NCI-H345 treated with DMSO at 0.1 percent for 48 hours (cell line): ENCODE measurements at regions not wholly inside any gene's neighbourhood (a gene's known extent, or its start where the extent isn't known, plus 50 kb on each side); places are given as distances from the start of the nearest gene placed in this dataset.
"Not testable (repeated sequence)": the region's sequence is repeated elsewhere in the genome, so short reads cannot be mapped to it uniquely, and the experiment has no call there.

Experiments used
- DNase-seq: peaks from one replicate; lab custom pipeline; 2025; ENCODE audit not compliant: unreplicated experiment; lab: John Stamatoyannopoulos, UW

DNA sequence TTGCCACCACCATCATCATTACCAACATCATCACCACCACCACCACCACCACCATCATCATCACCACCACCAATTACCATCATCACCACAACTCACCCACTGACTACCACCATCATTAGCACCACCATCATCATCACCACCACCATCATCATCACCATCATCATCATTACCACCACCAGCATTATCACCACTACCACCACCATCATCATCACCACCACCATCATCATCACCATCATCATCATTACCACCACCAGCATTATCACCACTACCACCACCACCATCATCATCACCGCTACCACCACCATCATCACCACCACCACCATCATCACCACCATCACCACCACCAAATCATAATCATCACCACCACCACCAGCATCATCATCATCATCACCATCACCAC lies 338.7 kb downstream of the VRK1 start:
- not testable (repeated sequence) for DNase-seq

DNA sequence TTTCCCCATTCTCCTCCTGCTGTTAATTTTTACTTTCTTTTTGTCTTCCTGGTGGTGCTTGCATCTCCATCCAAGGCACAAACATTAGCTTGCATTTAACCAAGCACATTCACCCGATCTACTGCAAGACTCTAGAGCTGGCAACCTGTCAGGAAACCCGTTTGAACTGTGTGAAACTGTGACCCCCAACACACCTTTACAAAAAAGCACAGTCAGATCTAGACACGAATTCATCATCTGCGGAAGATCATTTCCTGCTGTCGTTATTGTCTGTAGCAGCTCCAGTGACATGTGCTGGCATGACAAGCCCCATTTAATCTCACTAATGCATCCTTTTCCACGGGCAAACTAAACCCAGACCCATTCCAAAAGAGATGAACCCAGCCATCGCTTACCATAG lies 340.5 kb downstream of the VRK1 start:
- DNase-seq = no peak

DNA sequence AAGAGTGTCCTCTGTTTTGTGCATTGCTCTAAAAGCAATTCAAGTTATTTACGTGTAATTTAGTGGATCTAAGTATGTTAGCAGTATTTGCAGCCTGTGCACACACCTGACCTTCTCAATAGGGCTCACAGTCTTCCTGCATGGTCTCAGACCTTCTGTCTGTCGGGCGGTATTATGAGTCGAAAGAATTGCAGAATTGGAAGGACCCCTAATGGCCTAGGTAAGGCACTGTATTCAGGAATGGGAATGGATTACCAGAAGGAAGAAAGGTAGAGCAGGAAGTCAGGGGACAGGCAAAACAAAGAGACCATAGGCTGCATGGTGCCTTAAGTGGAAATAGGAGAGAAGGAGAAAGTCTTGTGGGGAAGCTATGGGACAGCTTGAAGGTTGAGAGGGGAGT lies 341.6 kb downstream of the VRK1 start:
- no peak for DNase-seq

DNA sequence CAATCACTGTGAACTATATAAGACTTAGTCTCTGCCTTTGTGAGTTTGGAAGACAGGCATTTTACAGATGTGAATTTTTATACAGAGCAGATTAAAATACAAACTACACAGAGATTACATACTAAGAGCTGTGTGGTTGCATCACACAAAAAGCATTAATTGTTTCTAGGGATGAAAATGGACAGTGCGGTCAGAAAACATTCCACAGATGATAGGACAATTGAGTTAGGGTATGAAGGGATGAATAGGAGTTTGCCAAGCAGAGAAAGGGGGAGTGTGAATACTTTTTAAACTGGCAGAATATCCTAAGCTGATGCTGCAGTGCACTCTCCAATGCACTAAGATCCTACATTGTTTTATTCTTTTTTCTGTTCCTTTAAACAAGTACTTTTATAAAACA lies 345.8 kb downstream of the VRK1 start:
- no peak for DNase-seq

DNA sequence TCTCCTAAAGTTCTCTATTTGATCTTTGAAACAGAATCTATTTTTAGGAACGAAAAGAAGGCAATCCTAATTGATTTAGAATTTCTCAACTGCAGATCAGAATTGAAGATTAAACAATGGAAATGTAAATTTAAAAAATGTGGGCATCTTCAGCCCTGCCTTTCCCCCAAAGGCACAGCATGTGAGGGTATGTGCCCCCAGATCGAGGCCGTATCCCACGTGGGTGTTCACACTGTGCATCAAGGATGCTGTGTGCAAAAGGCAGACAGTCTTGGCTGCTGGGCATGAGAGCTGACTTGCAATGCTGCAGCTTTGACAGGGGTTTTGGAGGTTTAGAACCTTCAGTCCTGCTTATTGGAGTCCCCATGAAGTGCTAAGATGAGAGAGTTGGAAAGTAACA lies 346.3 kb downstream of the VRK1 start:
- DNase-seq = no peak

DNA sequence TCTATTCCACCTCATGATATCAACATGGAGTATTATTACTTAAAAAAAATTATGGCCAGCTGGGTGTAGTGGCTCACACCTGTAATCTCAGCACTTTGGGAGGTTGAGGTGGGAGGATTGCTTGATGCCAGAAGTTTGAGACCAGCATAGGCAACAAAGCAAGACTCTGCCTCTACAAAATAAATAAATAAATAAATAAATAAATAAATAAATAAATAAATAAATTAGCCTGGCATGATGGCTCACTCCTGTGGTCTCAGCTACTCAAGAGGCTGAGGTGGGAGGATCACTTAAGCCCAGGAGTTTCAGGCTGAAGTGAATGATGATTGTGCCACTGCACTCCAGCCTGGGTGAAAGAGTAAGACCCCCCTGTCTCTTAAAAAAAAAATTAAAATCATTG lies 350.8 kb downstream of the VRK1 start:
- not testable (repeated sequence) for DNase-seq

DNA sequence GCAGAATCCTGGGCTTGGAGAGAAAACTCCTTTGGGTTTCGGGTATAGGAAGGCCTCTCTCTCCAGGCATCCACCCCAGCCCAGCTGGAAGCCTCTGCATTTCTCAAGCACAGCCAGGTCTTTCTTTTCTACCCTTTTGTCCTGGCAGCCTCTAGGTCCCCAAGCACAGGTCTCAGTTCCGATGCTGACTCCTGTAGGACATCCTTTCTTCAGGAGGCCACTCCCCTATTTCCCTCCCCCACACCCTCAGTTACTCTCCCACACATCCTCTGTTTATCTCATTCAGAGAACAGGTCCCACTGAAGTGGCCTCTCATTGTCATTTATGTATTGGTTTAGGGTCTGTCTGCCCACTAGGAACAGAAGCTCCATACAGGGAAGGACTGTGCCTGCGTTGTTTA lies 352.6 kb downstream of the VRK1 start:
- no peak for DNase-seq

DNA sequence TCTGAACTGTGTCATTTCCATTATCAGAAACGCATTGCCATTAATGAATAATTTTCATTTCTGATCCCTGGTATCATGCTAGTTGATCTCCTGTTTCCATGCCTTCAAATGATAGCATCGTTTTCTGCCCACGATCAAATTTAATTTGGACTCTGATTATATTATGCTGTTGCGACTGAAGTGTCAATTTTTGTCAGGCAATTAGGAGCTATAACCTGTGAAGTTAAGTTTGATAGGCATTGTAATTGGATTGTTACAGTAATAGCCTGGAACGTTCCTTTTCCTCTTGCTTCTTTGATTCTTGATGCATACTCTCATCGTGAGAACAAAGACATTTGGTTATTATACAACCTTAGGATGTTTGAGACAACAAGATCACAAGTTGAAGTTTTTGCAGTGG lies 356.3 kb downstream of the VRK1 start:
- DNase-seq = no peak

DNA sequence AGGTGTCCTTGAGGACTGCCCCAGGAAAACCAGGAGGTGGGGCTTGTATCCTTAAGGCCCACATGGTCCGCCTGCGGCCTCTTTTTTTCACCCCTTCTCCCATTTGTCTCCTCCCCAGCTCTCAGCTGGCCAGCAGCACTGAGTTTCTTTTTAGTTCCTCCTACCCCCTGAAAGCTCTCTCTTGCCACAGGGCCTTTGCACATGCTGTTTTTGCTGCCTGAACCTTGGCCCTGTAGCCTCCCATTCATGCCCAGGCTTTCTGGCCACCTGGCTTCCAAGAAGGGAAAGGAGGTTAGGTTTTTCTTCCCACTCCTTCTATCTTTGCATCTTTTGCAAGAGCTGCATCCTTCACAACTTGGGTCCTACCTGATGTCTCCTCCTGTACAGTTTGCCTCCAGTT lies 358.1 kb downstream of the VRK1 start:
- no peak for DNase-seq

DNA sequence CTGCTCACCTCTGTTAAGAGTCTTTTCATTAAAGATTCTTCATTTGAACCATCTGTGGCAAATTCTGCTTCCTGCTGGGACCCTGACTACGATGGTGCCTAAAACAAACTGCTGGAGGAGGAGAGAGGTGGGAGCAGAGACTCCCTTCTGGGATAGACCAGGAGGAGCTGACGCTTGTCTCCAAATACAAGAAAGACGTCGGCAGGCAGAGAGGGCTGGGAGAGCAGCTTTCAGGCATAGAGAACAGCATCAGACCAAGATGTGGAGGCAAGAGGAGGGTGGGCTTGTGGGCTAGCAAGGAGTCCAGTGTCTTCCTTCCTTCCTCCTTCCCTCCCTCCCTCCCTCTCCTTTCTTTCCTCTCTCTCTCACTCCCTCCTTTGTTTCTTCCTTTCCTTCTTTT lies 358.6 kb downstream of the VRK1 start:
- DNase-seq = no peak

DNA sequence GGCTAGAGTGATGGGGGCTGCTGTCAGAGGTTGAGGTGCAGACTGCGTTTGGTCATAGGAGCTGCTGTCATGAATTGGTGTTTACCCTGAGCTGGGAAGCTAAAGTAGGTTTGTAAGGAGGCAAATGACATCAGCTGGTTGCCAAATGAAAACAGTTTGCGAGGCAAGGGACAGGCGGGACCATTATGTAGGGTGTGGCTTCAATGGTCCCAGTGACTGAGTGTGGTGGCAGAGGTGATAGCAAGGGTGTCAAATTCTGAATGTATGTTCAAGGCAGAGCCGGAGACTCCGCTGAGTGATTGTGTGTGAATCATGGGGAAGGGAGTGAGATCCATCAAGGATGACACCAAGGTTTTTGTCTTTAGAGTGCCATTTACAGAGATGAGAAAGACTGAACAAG lies 359.5 kb downstream of the VRK1 start:
- DNase-seq = no peak

DNA sequence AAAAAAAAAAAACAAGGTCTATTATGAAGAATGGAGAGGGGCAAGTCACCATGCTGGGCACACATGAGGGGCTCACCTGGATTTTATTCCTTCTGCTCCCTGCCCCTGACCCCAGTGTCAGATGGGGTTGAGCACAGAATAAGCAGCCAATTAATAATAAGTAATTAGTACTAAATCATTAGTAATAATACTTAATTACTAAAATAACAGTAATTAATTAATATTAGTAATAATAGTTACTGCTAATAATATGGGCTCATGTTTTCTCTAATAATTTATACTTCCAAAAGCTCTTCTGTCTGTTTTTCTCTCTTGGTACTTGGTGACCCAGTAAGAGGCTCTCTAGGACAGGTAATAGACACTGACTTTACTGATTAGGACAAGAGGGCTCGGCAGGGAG lies 360.9 kb downstream of the VRK1 start:
- DNase-seq = no peak

DNA sequence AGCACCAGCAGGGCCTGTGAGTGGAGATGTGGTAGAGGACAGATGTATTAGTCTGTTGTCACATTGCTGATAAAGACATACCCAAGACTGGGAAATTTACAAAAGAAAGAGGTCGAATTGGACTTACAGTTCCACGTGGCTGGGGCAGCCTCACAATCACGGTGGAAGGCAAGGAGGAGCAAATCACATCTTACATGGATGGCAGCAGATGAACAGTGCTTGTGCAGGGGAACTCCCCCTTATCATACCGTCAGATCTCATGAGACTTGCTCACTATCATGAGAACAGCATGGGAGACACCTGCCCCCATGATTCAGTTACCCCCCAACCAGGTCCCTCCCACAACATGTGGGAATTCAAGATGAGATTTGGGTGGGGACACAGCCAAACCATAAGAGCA lies 361.9 kb downstream of the VRK1 start:
- no peak for DNase-seq

DNA sequence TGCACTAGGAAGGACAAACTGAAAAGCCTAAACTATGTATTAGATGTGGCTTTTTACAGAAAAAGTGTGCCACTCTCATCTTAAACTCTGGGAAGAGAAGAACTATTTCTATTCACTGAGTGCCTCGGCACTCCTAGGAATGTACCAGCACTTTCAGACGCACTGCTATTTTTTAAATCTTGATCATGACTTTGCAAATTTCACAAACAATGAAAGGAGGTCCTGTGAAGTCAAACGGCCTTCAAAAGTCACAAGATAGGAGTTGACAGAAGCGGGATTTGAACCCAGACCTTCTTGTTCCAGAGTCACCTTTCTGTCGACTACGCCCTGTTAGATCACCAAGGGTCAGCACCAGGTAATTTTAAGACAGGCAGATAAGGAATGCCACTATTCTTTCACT lies 365.4 kb downstream of the VRK1 start:
- no peak for DNase-seq

DNA sequence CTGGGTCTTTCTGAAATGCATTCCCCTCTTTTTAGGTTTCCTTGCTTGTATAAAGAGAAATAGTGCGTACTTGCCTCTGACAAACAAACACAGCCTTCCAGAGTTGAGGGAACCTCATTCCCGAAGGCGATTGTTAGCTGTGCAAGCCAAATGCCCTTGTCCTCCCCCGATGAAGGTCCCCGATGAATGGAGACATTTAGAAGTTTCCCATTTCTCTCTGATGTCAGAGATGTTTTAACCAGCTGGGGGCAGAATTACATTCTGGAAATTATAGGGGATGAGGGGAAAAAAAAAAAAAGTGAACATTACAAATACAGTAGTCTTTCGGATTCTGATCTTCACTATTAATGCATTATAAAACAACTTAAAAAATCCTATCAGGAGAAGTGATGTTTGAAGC lies 366.8 kb downstream of the VRK1 start:
- DNase-seq = no peak

DNA sequence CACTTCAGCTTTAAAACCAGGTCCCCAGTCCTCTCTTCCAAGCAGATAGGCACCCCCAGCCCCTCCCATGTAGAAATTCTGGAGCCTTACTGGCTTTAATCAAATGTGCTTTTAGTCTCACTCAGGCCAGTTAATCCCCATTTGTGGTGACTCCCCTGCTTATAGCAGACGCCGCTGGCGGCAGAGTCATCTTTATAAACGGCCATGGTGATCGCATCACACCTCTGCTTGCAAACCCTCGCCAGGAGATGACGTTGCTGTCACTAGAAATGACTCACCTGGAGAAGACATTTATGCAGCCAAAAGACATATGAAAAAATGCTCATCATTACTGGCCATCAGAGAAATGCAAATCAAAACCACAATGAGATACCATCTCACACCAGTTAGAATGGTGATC lies 369.3 kb downstream of the VRK1 start:
- DNase-seq = no peak

DNA sequence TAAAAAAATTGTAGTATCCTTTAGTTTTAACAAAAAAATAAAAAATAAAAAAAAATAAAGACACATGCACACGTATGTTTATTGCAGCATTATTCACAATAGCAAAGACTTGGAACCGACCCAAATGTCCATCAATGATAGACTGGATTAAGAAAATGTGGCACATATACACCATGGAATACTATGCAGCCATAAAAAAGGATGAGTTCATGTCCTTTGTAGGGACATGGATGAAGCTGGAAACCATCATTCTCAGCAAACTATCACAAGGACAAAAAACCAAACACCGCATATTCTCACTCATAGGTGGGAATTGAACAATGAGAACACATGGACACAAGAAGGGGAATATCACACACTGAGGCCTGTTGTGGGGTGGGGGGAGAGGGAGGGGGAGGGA lies 370.4 kb downstream of the VRK1 start:
- not testable (repeated sequence) for DNase-seq

DNA sequence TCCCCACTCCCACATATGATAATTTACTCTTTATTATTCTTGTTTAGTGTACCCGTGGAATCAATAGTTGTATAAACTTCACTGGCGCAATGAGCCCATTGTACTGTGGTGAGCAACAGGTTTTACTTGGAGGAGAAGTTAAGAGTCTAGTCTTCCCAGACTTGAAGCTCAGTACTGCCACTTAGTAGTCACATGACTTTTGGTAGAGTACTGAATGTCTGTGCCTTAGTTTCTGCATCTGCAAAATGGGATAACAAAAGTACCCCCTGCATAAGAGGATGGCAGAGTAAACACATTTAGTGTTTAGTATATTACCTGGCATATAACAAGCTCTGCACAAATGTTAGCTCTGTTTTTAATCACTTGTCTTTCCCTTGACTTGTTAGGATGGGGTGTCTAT lies 375.5 kb downstream of the VRK1 start:
- DNase-seq = no peak

DNA sequence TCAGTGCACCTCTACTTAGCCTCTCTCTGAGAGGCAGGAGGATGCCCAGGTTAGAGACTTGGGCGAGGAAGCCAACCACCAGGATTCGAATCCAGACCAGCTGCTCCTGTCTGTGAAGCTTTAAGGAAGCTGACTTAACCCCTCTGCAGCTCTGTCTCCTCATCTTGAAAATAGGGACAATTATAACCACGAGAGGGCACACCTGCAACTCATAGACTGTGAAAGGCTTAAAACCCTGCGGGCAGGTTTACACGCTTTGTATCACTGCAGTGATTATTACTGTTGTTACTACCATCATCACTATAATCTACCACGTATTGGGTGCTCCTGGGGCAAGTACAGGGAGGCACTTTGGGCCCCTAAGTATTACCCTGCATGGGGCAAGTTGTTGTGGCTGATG lies 379.8 kb downstream of the VRK1 start:
- peak; percentile 14 for DNase-seq

DNA sequence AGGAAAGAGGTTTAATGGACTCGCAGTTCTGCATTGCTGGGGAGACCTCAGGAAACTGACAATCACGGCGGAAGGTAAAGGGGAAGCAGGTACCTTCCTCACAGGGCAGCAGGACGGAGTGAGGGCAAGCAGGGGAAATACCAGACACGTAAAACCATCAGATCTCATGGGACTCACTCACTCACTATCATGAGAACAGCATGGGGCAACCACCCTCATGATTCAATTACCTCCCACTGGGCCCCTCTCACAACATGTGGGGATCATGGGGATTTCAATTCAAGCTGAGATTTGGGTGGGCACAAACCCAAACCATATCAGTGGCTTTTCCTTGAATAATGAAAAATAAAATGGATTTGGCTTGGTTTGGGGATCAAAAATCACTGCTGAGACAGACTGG lies 380.5 kb downstream of the VRK1 start:
- no peak for DNase-seq

DNA sequence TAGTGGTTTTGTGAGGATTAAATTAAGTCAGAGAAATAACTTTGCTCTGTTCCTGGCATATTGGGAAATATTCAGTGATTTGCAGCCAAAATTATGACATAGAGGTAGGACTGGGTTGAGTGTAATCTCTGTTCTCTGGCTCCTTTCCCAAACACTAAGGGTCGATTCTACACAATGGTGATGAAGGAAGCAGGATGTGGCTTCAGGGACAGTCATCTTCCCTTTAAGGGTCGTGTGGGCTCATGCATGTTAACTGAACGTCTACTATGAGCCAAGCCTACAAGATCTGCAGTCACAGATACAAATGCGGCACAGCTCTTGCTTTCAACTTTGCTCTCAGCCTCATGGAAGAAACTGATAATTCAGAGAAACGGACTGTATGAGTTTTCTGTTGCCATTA lies 381.6 kb downstream of the VRK1 start:
- DNase-seq = no peak

DNA sequence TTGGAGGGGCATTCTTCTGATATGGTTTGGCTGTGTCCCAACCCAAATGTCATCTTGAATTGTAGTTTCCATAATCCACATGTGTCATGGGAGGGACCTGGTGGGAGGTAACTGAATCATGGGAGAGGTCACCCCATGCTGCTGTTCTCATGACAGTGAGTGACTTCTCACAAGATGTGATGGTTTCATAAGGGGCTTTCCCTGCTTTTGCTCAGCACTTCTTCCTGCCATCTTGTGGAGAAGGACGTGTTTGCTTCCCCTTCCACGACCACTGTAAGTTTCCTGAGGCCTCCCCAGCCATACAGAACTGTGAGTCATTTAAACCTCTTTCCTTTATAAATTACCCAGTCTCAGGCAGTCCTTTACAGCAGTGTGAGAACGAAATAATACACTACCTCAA lies 382.4 kb downstream of the VRK1 start:
- no peak for DNase-seq

DNA sequence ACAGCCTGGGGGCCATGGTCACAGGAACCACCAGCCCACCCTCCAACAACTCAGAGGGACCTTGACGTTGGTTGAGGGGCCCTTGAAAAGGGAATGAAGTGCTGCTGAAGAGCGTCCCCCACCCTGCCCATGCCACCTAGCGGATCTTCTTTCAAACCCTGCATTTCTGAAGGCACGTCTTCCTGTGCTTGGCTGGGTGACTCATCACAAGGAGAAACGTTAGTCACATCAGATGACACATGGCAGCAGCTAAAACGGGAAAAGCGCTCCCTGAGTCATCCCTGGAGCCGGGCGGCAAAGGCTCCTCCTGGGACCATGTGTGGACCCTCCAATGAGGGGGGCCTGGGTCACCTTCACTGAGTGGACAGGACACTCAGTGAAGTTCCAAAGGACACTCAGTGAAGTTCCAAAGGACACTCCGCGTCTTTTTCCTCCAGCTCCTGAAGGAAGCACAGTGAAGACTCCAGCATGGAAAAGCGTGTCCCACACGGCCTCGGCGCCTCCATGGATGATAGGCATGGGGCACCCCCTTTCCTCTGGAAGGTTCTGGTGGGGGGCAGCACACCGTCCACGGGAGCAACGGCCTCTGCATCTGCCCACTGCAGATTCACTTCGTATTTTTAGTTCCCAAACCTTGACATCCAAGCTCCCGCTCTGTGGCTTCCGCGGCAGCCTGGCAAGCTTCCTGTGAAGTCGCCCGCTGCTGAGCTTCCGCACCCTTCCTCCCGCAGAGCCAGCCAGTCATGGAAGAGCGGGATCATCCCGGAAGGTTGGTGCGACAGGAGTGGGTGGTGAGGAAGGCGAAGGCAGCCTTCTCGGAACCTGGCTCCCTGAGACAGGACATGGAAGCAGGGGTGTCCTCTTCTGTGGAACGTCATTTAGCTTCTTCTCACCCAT lies 383.4 kb downstream of the VRK1 start:
- no peak for DNase-seq
